Hepatocyte (in vitro differentiated cells): ENCODE measurements at regions not wholly inside any gene's neighbourhood (a gene's known extent, or its start where the extent isn't known, plus 50 kb on each side); places are given as distances from the start of the nearest gene placed in this dataset.

ENCODE experiments used
- DNase-seq: peaks from one replicate; pipeline ENCODE4 v3.0.0-alpha.2; 2016; ENCODE audit warnings: low spot score
- H2AFZ ChIP-seq: fragments of 200-600 bp; sonication (generic); 2 replicates; pipeline ENCODE4 v1.6.0; 2016; ENCODE audit warnings: antibody characterized with exemption, mild to moderate bottlenecking
- H3K27ac ChIP-seq: fragments of 200-600 bp; sonication (generic); 2 replicates; pipeline ENCODE4 v1.5.1; 2016; ENCODE audit warnings: mild to moderate bottlenecking
- H3K27me3 ChIP-seq: fragments of 200-600 bp; sonication (generic); 2 replicates; pipeline ENCODE4 v1.6.1; 2016
- H3K36me3 ChIP-seq: fragments of 200-600 bp; sonication (generic); replicated peaks from 2 replicates; pipeline ENCODE4 v1.5.1; 2016; ENCODE audit warnings: low read depth; ENCODE audit not compliant: insufficient read depth
- H3K4me1 ChIP-seq: fragments of 200-600 bp; sonication (generic); 2 replicates; pipeline ENCODE4 v1.5.1; 2016; ENCODE audit warnings: mild to moderate bottlenecking, moderate library complexity; ENCODE audit not compliant: insufficient read depth
- H3K4me2 ChIP-seq: fragments of 200-600 bp; sonication (generic); 2 replicates; pipeline ENCODE4 v1.6.0; 2016
- H3K4me3 ChIP-seq: fragments of 200-600 bp; sonication (generic); 2 replicates; pipeline ENCODE4 v1.5.1; 2016; ENCODE audit warnings: mild to moderate bottlenecking
- H3K79me2 ChIP-seq: fragments of 200-600 bp; sonication (generic); 2 replicates; pipeline ENCODE4 v1.6.0; 2017; ENCODE audit warnings: mild to moderate bottlenecking
- H3K9me2 ChIP-seq: fragments of 200-600 bp; sonication (generic); replicated peaks from 2 replicates; pipeline ENCODE4 v1.6.0; 2017; ENCODE audit warnings: mild to moderate bottlenecking; ENCODE audit not compliant: insufficient read depth
- H3K9me3 ChIP-seq: fragments of 200-600 bp; sonication (generic); 2 replicates; pipeline ENCODE4 v1.5.1; 2016; ENCODE audit warnings: low read depth, mild to moderate bottlenecking
- H4K20me1 ChIP-seq: fragments of 200-600 bp; sonication (generic); 2 replicates; pipeline ENCODE4 v1.6.0; 2016; ENCODE audit warnings: mild to moderate bottlenecking; ENCODE audit not compliant: insufficient read depth, poor library complexity, severe bottlenecking
- EZH2 ChIP-seq: fragments of 200-600 bp; sonication (generic); IDR thresholded peaks from 2 replicates; pipeline ENCODE4 v1.6.1; 2016; ENCODE audit warnings: antibody characterized with exemption, mild to moderate bottlenecking, borderline replicate concordance
- EZH2phosphoT487 ChIP-seq: fragments of 200-600 bp; sonication (generic); IDR thresholded peaks from one replicate; pipeline ENCODE4 v1.6.1; 2018; ENCODE audit warnings: antibody characterized with exemption, mild to moderate bottlenecking, low read depth, moderate library complexity; ENCODE audit not compliant: unreplicated experiment, severe bottlenecking
- WGBS: methylation state at CpG from one replicate; pipeline ENCODE4 v1.1.6; 2016; ENCODE audit warnings: low lambda C conversion rate; ENCODE audit errors: missing lambda C conversion rate; 5-methylcytosine and 5-hydroxymethylcytosine counted together
- TF ChIP-seq, protein P1 (sequence below): fragments of 200-600 bp; sonication (generic); IDR thresholded peaks from 2 replicates; pipeline ENCODE4 v1.5.1; 2016; ENCODE audit warnings: antibody characterized with exemption, mild to moderate bottlenecking; ENCODE audit not compliant: poor library complexity

GRCh38 chr10:71052076-71052660 is 160.2 kb upstream of the UNC5B start:
- 89% methylated on average over 9 of the region's 9 CpGs for WGBS
- H2AFZ ChIP-seq = no peak overlapping the region

DNA sequence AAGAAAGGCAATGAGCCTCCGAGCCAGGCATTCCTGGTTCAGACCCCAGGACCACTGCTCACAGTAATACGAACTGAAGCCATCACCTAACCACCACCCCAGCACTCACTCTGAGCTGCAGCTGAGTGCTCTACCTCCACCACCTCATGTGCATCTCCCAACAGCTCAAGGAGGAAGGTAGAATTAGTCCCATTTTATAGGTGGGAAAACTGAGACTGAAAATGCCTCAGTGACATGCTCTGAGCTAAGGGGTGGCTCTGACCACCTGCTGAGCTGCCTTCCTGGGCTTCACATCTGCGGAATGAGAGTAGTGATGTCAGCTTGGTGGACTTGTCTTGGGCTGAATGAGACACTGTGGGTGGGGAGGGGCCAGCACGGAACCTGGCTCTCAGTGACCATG is 159.7 kb upstream of the UNC5B start:
- Histone ChIP-seq H4K20me1 (no peaks in the 10 kb centered on the region), H3K4me2 (no peak overlapping the region), H3K79me2 (no peaks in the 10 kb centered on the region), H3K27me3 (no peaks in the 10 kb centered on the region), H3K27ac (no peak overlapping the region), H3K36me3 (no peaks in the 10 kb centered on the region), H3K4me1 (no peaks in the 10 kb centered on the region), H3K9me3 (no peaks in the 10 kb centered on the region), H3K4me3 (no peak overlapping the region), H3K9me2 (no peaks in the 10 kb centered on the region), H2AFZ (no peak overlapping the region)
- no peak for TF ChIP-seq EZH2phosphoT487
- no peak for TF ChIP-seq EZH2
- TF ChIP-seq, protein P1, sequence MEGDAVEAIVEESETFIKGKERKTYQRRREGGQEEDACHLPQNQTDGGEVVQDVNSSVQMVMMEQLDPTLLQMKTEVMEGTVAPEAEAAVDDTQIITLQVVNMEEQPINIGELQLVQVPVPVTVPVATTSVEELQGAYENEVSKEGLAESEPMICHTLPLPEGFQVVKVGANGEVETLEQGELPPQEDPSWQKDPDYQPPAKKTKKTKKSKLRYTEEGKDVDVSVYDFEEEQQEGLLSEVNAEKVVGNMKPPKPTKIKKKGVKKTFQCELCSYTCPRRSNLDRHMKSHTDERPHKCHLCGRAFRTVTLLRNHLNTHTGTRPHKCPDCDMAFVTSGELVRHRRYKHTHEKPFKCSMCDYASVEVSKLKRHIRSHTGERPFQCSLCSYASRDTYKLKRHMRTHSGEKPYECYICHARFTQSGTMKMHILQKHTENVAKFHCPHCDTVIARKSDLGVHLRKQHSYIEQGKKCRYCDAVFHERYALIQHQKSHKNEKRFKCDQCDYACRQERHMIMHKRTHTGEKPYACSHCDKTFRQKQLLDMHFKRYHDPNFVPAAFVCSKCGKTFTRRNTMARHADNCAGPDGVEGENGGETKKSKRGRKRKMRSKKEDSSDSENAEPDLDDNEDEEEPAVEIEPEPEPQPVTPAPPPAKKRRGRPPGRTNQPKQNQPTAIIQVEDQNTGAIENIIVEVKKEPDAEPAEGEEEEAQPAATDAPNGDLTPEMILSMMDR = no peak
- 93% methylated on average over 4 of the region's 4 CpGs for WGBS
- no peak for DNase-seq

More at GRCh38 chr10:71052076-71052660, 160.2 kb upstream of the UNC5B start:
- H3K9me3 ChIP-seq = no peaks in the 10 kb centered on the region
- H3K27ac ChIP-seq = no peak overlapping the region
- H3K27me3 ChIP-seq = no peaks in the 10 kb centered on the region
- no peak overlapping the region for H3K4me2 ChIP-seq
- no peaks in the 10 kb centered on the region for H4K20me1 ChIP-seq
- no peak overlapping the region for H3K4me3 ChIP-seq
- DNase-seq = no peak
- TF ChIP-seq, protein P1 = no peak
- TF ChIP-seq EZH2phosphoT487 (no peak), EZH2 (no peak)
- H3K79me2 ChIP-seq = no peaks in the 10 kb centered on the region
- no peaks in the 10 kb centered on the region for H3K4me1 ChIP-seq
- H3K36me3 ChIP-seq = no peaks in the 10 kb centered on the region
- no peaks in the 10 kb centered on the region for H3K9me2 ChIP-seq

GRCh38 chr10:71053169-71053895 is 159.0 kb upstream of the UNC5B start:
- no peak overlapping the region for H2AFZ ChIP-seq
- H3K4me1 ChIP-seq = no peaks in the 10 kb centered on the region
- H3K9me2 ChIP-seq = no peaks in the 10 kb centered on the region
- no peaks in the 10 kb centered on the region for H3K27me3 ChIP-seq
- H3K9me3 ChIP-seq = no peaks in the 10 kb centered on the region
- 84% methylated on average over 10 of the region's 10 CpGs for WGBS
- H3K4me2 ChIP-seq = no peak overlapping the region
- H4K20me1 ChIP-seq = no peaks in the 10 kb centered on the region
- H3K79me2 ChIP-seq = no peaks in the 10 kb centered on the region
- no peak for TF ChIP-seq EZH2
- TF ChIP-seq, protein P1 = no peak
- no peak for TF ChIP-seq EZH2phosphoT487
- DNase-seq = no peak
- H3K36me3 ChIP-seq = no peaks in the 10 kb centered on the region
- H3K4me3 ChIP-seq = no peak overlapping the region
- H3K27ac ChIP-seq = no peak overlapping the region
